Peyer's patch (tissue), 4 donors: ENCODE measurements at regions not wholly inside any gene's neighbourhood (a gene's known extent, or its start where the extent isn't known, plus 50 kb on each side); places are given as distances from the start of the nearest gene placed in this dataset.

ENCODE experiments used
- CTCF ChIP-seq, 6 experiments: fragments of 450-650 bp in 4 of 6; fragments of 200-600 bp in 2 of 6; sonication (generic) in 1 of 6; IDR thresholded peaks; one replicate each; pipeline ENCODE4 v1.5.1; 2017 to 2019; ENCODE audit warnings: antibody characterized with exemption in 6 of 6, mild to moderate bottlenecking in 3 of 6, moderate library complexity in 1 of 6
- POLR2A ChIP-seq, 2 donors: fragments of 450-650 bp; IDR thresholded peaks; one replicate each; pipeline ENCODE4 v1.5.1; 2017; ENCODE audit warnings: antibody characterized with exemption in 2 of 2, mild to moderate bottlenecking in 2 of 2, moderate library complexity in 2 of 2

GRCh38 chr5:138635265-138635664 is 60.1 kb upstream of the HSPA9 start:
- TF ChIP-seq CTCF (IDR thresholded peaks at IDR 0.05), result no peak
- TF ChIP-seq POLR2A (IDR thresholded peaks at IDR 0.05), result no peak
